Sigmoid colon (tissue), 4 donors: ENCODE measurements at regions not wholly inside any gene's neighbourhood (a gene's known extent, or its start where the extent isn't known, plus 50 kb on each side); places are given as distances from the start of the nearest gene placed in this dataset.

Source experiments
- CTCF ChIP-seq, 4 experiments: fragments of 450-650 bp in 3 of 4; fragments of 200-600 bp in 1 of 4; IDR thresholded peaks; one replicate each; pipeline ENCODE4 v1.5.1; 2016 to 2019; ENCODE audit warnings: antibody characterized with exemption in 4 of 4, mild to moderate bottlenecking in 3 of 4, moderate library complexity in 2 of 4
- EP300 ChIP-seq, 4 donors: sonication (generic); formaldehyde crosslinking; IDR thresholded peaks; one replicate each; pipeline ENCODE4 v1.6.1; 2017; ENCODE audit warnings: antibody characterized with exemption in 4 of 4
- POLR2A ChIP-seq, 2 donors: fragments of 450-650 bp; IDR thresholded peaks; one replicate each; pipeline ENCODE4 v1.6.1; 2016; ENCODE audit warnings: antibody characterized with exemption in 2 of 2, mild to moderate bottlenecking in 2 of 2, moderate library complexity in 2 of 2
- POLR2AphosphoS5 ChIP-seq, 4 donors: sonication (generic); formaldehyde crosslinking; IDR thresholded peaks; one replicate each; pipeline ENCODE4 v1.6.1; 2017; ENCODE audit warnings: antibody characterized with exemption in 4 of 4

- TF ChIP-seq POLR2A (IDR thresholded peaks at IDR 0.05) (no peak), CTCF (IDR thresholded peaks at IDR 0.05) (no peak), EP300 (IDR thresholded peaks at IDR 0.05) (no peak), POLR2AphosphoS5 (IDR thresholded peaks at IDR 0.05) (no peak)
Observed at GRCh38 chr14:98321841-98322240, 950.2 kb downstream of the BCL11B start.
